ENCODE measurements at regions not wholly inside any gene's neighbourhood (a gene's known extent, or its start where the extent isn't known, plus 50 kb on each side); places are given as distances from the start of the nearest gene placed in this dataset.

DNA sequence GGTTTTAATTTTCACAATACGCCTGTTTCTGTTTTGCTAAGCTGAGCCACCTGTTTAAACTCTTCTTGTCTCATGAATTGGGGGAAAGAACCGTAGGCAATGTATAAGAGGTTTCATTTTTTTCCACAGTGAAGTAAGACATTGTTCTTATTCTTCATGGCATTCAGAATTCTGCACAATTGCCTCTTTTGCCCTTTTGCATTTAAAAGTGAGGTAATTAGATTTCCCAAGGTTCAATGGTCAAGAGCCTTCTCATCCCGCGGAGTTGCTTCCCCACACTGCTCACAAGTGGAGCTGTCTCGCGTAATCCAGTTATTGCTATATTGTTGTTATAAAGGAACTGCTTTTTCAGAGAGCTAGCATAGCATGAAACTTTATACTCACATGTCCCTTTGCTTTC lies 90.9 kb upstream of the SPRY1 start:
- TF ChIP-seq, protein P1, sequence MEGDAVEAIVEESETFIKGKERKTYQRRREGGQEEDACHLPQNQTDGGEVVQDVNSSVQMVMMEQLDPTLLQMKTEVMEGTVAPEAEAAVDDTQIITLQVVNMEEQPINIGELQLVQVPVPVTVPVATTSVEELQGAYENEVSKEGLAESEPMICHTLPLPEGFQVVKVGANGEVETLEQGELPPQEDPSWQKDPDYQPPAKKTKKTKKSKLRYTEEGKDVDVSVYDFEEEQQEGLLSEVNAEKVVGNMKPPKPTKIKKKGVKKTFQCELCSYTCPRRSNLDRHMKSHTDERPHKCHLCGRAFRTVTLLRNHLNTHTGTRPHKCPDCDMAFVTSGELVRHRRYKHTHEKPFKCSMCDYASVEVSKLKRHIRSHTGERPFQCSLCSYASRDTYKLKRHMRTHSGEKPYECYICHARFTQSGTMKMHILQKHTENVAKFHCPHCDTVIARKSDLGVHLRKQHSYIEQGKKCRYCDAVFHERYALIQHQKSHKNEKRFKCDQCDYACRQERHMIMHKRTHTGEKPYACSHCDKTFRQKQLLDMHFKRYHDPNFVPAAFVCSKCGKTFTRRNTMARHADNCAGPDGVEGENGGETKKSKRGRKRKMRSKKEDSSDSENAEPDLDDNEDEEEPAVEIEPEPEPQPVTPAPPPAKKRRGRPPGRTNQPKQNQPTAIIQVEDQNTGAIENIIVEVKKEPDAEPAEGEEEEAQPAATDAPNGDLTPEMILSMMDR (IDR thresholded peaks at IDR 0.05; ENCODE audit: insufficient read depth, low read depth, low read length): no peak
- TF ChIP-seq EZH2 (IDR thresholded peaks at IDR 0.05; ENCODE audit: insufficient read depth, low read length): no peak

Data from astrocyte (in vitro differentiated cells and primary cell).